ENCODE measurements at regions not wholly inside any gene's neighbourhood (a gene's known extent, or its start where the extent isn't known, plus 50 kb on each side); places are given as distances from the start of the nearest gene placed in this dataset.

GRCh38 chr13:56906909-56907308 lies 233.8 kb upstream of the PRR20A start:
- no peak for TF ChIP-seq POLR2A (IDR thresholded peaks at IDR 0.05)
- TF ChIP-seq, protein P1, sequence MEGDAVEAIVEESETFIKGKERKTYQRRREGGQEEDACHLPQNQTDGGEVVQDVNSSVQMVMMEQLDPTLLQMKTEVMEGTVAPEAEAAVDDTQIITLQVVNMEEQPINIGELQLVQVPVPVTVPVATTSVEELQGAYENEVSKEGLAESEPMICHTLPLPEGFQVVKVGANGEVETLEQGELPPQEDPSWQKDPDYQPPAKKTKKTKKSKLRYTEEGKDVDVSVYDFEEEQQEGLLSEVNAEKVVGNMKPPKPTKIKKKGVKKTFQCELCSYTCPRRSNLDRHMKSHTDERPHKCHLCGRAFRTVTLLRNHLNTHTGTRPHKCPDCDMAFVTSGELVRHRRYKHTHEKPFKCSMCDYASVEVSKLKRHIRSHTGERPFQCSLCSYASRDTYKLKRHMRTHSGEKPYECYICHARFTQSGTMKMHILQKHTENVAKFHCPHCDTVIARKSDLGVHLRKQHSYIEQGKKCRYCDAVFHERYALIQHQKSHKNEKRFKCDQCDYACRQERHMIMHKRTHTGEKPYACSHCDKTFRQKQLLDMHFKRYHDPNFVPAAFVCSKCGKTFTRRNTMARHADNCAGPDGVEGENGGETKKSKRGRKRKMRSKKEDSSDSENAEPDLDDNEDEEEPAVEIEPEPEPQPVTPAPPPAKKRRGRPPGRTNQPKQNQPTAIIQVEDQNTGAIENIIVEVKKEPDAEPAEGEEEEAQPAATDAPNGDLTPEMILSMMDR (IDR thresholded peaks at IDR 0.05): no peak

Measured in stomach (tissue), 4 donors.